Anterior cingulate cortex (tissue), 58 donors: ENCODE measurements at regions not wholly inside any gene's neighbourhood (a gene's known extent, or its start where the extent isn't known, plus 50 kb on each side); places are given as distances from the start of the nearest gene placed in this dataset.

ENCODE experiments used
- DNase-seq, 58 donors: peaks; one replicate each; lab custom pipeline; 2025; lab: John Stamatoyannopoulos, UW

GRCh38 chr2:120401275-120402066 is 55.5 kb downstream of the INHBB start:
- DNase-seq: no peak

GRCh38 chr2:120402067-120402433 is 56.1 kb downstream of the INHBB start:
- no peak for DNase-seq

DNA sequence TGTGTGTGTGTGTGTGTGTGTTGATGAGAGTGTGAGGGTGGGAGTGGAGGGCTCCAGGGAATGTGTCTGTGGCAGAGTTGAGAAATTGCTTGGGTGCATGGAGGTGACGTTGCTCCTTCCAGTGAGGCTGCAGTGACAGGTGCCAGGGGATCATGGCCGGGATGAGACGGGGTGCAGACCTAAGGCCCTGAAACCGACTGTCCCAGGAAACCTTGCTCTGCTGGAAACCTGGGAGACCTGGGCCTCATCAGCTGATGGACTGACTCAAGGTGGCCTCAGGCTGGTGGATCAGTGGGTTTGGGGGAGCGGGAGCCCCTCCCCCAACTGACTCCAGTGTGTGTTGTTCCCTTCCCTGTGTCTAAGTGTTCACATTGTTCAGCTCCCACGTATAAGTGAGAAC is 56.6 kb downstream of the INHBB start:
- DNase-seq: no peak

DNA sequence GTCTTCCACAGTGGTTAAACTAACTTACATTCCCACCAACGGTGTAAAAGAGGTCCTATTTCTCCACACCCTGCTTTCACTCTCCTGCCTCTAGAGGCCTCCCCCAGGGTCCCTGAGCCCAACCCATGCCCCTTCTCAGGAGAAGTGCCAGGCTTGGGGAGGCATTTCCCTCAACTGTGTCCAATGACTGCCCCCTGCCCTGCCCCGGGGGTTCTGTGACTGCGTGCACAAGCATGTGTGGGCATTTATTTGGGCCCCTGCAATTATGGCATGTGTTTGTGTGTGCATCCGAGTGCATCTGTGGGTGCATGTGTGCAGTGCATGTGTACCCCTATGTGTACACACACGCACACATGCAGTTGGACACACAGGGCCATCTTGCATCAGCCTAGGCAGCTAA is 57.3 kb downstream of the INHBB start:
- DNase-seq: no peak

DNA sequence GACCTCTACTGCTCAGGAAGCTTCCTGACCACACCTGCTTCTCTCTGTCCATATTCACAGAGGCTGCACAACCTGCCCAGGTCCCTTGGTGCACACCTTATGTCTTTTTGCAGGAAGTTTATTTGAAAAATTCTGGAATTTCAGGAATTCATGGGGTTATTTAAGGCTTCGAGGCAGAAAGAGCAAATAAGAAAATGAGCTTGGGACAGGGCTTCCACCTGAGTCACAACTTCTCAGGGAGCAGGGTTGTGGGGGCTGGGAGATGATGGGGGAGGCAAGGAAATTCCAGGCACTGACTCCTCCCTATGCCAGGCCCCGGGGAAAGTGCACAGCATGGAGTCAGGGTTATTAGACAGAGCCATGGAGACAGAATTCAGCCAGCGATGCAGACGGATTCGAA is 57.7 kb downstream of the INHBB start:
- DNase-seq: no peak

DNA sequence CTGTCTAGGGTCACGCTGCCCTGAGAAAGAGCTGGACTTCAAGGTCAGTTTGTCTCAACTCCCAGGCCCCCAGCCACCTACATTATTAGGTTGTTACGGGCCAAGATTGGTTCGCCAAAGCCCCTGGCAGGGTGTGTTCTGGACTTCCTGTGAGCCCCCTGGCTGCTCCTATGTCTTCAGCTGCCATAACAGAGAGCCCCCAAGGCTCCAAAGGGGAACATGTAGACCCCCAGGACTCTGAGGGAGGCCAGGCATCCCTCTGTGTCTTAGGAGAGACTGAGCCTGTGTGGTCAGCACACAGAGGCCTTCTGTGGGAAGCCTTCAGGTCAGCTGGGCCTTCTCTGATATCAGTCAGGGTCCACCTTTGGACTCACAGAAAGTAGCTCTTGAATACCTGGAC is 58.3 kb downstream of the INHBB start:
- DNase-seq: no peak

- no peak for DNase-seq
These were observed 59.2 kb downstream of the INHBB start for GRCh38 chr2:120404941-120405758.

GRCh38 chr2:120405759-120406099 is 59.8 kb downstream of the INHBB start:
- no peak for DNase-seq

- DNase-seq: no peak
These were observed 60.6 kb downstream of the INHBB start for GRCh38 chr2:120406566-120406965.

- DNase-seq: no peak
These were observed 64.6 kb downstream of the INHBB start for GRCh38 chr2:120410487-120410886.

DNA sequence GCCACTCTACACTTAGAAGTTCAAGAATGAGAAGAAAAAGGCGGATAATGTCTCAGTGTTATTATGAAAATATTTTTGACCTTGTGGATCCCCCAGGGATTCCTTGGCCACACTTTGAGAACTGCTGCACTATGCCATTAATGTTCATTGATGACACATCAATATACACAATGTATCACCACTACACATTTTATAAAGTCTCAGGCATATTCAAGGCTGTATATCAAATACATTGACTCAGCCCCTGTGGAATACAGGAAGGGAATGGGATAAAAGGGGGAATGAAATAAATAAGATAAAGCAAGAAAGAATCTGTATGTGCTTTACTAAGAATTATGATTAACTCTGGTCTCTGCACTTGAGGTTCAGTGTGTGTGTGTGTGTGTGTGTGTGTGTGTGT is 69.1 kb downstream of the INHBB start:
- no peak for DNase-seq

- no peak for DNase-seq
These were observed 70.0 kb downstream of the INHBB start for GRCh38 chr2:120415728-120416509.

DNA sequence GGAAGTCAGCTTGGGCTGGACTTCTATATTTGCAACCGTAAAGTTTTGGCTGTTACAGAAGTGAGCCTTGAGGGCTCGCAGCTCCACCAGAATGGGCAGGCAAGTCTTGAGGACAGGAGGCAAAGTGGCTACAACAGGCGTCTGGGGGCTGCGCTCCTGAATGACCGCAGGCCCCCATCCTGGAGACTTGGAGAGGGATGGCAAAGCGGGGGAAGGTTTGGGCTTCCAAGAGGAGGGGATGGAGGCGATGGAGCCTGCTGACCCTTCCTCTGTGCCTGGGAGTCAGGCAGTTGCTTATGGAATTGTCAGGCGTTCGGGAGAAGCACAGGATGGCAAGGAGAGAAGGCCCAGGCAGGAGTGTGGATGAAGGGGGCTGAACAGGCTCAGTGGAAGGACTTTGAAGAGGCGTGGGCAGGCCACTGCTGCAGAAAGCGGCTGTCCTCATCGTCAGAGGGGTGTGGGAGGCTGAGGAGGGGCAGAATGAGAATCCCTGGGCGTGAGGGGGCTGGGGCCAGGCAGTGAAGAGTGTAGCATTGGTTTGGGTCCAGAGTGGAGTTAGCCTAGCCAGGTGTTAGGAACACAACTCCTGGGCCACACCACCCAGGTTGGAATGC is 72.3 kb downstream of the INHBB start:
- DNase-seq: no peak

- no peak for DNase-seq
These were observed 73.1 kb downstream of the INHBB start for GRCh38 chr2:120419073-120419472.

- no peak for DNase-seq
These were observed 74.0 kb downstream of the INHBB start for GRCh38 chr2:120419955-120420354.

DNA sequence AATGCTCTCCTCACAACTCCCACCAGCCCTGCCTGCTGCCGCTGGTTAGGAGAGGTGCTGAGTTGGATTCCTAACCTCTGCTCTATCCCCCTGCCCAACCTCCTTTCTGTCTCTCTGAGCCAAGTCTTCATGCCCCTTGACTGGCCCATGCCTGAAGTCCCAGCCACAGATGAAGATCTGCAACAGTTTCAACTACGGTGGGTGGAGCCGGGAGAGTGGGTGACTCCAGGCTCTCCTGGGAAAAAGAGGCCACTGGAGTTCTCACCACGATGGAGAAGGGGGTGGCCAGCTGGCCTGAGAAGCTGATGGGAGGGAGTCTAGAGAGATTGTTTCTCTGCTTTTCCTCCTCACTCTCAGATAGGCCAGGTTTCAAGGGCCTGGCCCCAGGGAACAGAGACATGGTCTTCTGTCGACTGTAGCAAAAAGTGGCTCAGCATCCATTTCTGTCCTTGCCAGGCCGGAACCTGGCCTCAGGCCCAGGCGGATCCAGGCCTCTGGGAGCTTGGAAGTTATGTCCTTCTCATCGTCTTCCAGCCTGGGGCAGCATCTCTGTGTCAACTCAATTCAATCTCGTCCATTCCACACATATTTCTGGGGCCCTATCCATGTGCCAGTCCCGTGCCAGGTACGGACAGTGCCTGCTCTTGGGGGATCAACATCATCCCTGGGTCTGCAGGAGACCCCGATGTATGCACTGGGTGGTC is 75.3 kb downstream of the INHBB start:
- DNase-seq: no peak

GRCh38 chr2:120421830-120422175 is 75.9 kb downstream of the INHBB start:
- no peak for DNase-seq

DNA sequence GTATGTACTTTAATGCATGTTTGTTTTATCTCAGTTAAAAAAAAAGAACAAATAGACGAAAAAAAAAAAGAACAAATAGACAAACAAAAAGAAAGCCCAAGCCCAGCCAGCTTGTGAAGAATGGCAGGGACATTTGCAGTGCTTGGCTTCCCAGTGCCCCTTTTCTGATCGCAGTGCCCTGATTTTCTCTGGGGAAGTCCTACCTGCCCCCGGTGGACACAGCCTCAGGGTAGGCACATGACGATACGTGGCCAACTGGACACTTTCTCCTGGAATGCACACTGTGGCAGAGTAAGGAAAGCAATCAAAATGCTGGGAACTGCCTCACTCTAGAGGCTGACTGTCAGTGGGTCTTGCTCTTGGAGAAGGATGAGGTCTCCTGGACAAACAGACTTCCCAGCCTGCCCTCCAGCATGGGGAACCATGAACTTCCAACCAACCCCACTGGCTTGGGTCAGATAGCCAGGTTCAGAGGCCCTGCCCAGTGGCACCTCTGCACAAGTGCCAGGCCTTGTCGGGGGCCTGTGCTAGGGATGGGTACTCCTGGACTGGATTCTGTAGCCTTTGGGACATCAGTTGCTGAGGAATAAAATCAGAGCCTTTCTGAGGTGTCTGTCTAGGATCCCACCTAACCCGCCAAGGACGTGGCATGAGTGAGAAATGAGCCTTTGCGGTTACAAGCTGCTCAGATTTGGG is 76.7 kb downstream of the INHBB start:
- DNase-seq: no peak

DNA sequence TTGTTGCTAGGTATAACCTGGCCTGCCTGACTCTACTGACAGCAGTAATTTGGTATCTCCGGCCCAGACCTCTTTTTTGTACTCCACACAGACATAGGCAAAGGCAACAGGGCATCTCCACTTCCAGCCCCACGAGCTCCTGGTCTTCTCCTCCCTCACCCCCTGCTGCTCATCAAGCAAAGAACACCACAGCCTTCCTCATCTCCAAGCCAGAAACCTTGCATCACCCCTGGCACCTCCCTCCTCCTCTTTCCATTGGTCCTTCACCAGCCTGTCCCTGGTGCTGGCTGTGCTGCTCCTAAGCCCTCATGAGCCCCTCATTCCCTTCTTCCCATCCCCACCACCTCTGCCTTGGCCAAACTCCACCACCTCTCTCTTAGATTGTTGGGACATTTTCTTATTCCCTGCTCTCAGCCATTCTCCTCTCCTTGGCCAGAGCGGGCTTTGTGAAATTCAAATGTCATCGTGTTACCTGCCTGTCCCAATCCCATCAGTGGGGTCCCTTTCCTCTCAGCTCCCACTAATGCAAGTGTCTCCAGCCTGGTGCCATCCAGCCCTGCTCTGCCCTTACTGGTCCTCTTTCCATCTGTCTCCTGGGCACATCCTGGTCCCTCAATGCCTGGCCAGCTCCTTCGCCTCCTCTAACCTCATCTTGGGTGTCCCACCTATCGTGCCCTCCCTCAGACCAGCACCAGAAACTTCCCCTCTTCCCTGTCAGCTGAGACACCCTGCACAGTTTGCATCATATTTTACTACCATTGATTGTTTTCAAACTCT is 77.4 kb downstream of the INHBB start:
- no peak for DNase-seq
